NCI-H2227 treated with DMSO at 0.1 percent for 48 hours (cell line): ENCODE measurements at regions not wholly inside any gene's neighbourhood (a gene's known extent, or its start where the extent isn't known, plus 50 kb on each side); places are given as distances from the start of the nearest gene placed in this dataset.

Experiments used
- DNase-seq: peaks from one replicate; lab custom pipeline; 2025; lab: John Stamatoyannopoulos, UW

DNA sequence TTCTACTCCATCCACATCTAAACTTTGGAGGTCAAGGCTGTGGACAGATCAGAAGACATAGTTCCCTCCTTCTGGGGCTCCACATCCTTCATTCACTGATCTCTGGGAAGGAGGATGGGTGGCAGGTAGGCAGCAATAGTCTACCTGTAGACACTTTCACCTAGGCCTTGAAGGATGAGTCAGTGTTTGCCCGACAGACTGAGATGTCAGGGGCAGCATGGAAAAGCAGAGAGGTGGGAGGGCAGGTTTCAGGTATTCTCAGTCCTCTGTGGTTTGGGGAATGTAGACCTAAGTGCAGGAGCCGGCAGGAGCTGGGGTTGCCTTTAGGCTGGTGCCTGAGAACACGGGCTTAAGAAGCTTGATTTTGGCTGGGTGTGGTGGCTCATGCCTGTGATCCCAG, 171.9 kb upstream of the ZNF267 start:
- no peak for DNase-seq

GRCh38 chr16:31702796-31703195, 170.8 kb upstream of the ZNF267 start:
- no peak for DNase-seq

- no peak for DNase-seq
These were observed 170.0 kb upstream of the ZNF267 start for GRCh38 chr16:31703526-31704128.

DNA sequence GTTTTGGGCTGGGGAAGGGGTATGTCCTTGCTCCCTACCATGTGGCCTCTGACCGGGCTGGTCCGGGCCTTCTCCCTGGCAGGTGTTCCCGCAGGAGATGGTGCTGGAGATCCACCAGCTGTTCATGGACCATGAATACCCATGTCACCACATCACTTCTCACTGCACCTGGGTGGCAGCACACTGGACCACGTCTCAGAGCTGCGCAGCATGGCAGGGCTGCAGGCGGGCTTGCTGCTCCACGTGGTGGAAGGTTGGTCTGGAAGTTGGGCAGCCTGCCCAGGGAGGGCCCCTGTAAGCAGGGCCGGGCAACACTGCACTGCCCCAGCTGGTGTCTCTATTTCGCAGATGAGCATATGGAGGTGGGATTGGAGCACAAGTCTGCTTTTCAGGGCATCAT, 169.5 kb upstream of the ZNF267 start:
- no peak for DNase-seq

- no peak for DNase-seq
These were observed 168.2 kb upstream of the ZNF267 start for GRCh38 chr16:31705371-31705770.

DNA sequence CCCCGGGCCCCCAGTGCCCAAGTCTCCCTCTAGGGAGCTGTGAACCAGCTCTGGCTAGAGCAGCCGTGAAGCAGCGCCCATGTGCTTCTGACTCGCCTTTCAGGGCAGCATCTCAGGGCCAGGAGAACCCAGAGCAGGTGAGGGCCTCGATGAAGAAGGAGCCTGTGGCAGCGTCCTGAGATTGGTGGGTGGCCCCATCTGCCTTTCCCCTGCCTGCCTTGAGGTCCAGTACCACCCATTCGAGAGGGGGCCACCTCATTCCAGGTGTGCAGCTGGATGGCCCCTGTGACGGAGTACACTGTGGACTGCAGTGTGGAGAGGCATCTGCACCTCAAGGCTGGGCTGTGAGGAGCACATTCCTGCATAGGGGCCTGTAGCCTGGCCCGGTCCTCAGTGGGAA, 167.3 kb upstream of the ZNF267 start:
- no peak for DNase-seq

DNA sequence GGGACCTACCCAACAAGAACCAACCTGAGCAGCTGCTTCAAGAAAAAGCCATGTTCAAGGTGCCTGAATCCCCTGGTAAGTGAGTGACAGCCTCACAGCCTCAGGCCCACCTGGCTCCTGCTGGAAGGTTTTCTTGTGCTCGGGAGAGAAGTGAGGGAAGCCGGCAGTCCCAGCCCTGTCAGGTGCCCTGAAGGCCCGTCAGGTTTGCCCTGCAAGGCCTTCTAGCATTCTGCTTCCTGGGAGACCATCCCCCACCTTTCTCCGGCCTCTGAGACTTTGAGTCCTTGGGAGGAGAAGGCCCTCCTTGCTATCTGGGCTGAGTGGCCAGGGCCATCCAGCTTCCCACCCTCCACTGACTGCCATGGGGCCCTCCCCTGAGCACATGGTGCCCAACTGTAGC, 166.7 kb upstream of the ZNF267 start:
- DNase-seq, result no peak

DNA sequence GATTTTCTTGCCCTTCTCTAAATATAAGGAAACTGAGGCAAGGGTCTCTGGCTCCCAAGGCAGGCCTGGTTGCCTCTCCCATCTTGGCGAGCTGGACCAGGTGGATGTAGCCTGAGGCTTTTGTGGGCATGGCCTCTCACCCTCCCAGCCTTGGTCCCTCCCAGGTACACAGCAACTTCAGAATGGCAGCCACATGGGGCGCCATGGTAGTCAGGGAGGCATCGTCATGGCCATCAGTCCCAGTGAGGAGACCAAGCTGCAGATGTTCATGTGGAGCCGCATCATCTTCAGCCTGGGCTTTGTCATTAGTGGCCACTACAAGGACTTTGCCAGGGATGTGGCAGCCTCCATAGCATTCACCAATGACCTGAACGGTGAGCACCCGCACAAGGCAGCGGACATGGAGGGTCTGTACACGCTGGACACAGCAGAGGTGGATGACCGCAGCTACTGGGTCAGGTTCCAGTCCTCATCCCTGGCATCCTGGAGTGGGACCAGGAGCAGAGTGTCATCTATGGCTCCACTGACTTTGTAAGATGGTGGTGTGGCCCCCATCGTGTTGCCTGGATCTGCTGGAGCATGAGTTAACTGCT, 165.8 kb upstream of the ZNF267 start:
- no peak for DNase-seq

- no peak for DNase-seq
These were observed 165.3 kb upstream of the ZNF267 start for GRCh38 chr16:31708348-31708747.

DNA sequence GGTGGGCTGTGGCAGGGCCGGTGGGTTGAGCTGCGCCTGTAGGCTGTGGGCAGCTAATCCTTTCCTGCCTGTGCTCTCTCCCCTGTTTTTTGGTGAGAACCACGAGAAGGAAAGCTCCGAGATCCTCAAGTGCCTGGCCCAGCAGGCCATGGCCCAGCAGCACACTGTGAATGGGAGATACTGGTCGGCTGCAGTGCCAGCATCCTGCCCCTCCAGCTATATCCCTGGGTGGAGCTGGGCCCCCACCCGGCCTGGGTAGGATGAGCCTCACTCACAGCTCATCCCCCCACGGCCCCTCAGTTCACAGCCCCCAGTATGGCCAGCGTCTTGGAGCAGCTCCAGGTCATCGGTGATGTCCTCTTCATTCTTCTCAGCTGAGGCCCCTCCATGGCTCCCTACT, 164.4 kb upstream of the ZNF267 start:
- no peak for DNase-seq

GRCh38 chr16:31710134-31710533, 163.5 kb upstream of the ZNF267 start:
- no peak for DNase-seq

DNA sequence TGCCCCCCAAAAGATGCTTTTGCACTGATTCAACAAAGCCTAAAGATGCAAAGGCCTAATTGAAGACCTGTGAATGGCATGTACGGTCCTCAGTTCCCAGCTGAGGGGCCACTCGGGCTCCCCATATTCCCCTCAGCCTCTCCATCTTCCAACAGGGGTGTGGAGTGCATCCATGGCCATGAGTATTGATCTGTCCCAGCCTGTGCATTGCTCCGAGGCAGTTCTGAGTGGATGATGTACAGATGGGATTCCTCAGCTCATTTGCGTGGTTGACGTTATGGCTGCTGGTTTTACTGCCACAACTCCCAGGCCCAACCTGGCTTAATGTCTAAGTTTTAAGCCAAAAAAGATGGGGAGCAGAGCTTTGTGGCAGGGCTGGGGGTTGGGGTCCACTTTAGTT, 162.7 kb upstream of the ZNF267 start:
- DNase-seq, result no peak

GRCh38 chr16:31711344-31711845, 162.2 kb upstream of the ZNF267 start:
- no peak for DNase-seq

DNA sequence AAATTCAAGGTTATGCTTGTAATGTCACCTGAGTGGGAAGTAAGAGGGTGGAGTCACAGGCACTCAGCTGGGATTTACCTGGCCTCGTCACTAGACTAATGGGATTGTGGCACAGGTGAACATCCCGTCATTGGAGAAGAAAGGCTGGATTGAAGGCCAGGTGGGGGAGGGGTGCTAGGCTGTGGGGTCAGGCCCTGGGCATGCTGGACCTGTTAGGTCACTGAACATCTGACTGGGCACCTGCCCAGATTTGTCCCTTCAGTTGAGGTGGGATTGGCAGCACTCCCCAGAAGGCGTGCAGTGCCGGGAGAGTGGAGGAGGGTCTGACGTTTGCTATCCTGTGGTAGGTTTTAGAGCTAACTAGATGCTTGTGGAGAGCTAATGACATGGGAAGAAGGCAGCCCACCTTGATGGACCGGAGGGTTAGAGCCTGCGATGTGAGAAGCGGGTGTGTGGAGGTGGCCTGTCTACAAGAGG, 161.5 kb upstream of the ZNF267 start:
- no peak for DNase-seq

DNA sequence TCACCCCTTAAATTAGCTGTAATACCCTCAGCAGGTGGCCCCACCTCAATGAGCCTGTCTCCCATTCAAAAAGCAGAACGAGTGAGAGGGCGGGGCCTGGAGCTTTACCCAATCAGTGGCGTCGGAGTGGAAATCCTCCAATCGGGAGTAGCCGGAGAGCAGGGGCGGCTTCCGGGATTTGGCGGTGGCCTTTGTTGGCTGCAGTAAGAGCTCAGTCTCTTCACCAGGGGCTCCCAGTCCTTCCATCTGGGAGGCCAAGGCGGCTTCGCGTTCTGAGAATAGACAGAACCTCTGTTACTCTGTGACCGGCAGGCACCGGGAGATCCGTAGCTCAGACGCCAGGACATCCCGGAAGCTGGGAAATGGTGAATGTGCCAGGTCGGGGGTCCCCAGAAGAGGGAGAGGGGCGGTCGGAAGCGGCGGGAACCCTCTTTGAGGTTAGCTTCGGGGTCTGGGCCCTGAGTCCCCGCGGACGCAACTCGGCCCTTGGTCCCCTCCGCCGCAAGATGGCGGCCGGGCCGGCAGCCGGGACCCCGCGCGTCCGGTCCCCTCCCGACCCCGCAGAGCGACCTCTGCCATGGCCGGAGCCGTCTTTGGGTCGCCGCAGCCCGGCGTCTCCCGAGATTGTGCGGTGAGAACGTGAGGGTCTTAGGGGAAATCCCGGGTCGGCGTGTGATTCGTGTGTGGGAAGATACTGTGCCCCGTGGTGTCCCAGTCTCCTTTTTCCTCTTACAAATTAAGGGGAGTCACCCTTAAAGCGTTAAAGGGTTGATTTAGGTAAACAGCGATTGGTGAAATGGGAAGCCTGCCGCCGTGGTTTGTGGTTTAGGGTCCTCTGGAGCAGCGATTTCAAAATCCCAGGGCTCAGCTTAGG, 160.3 kb upstream of the ZNF267 start:
- peak; percentile 84 for DNase-seq

GRCh38 chr16:31713945-31714902, 159.4 kb upstream of the ZNF267 start:
- DNase-seq, result peak; percentile 29

- DNase-seq, result no peak
These were observed 158.6 kb upstream of the ZNF267 start for GRCh38 chr16:31714903-31715504.

DNA sequence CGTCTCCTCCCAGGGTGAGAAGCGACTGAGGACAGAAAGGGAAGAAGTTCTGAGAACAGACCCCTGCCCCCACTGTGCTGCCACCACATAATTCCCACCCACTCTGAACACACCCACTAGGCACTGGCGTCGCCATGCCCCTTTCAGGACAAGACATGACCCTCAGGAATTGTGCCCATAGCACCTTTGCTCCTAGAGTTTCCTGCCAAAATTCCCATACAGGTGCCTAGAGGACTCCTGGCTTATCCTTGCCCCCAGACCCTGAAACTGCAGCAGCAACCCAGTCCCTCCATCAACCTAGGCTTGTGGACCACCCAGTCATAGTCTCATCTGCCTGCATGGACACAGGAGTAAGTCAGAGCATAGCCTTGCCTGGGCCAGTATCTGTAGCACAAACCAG, 157.7 kb upstream of the ZNF267 start:
- no peak for DNase-seq

GRCh38 chr16:31718998-31719397, 154.6 kb upstream of the ZNF267 start:
- DNase-seq, result no peak

DNA sequence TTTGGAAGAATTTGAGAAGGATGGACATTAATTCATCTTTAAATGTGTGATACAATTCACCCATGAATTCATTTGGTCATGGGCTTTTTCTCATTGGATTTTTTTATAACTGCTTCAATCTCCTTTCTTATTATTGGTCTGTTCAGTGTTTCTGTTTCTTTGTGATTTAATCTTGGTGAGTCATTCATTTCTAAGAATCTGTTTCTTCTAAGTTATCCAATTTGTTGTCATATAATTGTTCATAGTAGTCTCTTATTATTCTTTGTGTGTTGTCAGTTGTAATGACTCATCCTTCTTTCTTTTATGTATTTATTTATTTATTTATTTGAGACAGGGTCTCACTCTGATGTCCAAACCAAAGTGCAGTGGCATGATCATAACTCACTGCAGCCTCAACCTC, 146.1 kb upstream of the ZNF267 start:
- DNase-seq, result no peak

- no peak for DNase-seq
These were observed 139.3 kb upstream of the ZNF267 start for GRCh38 chr16:31734265-31734664.
